A549 (cell line): ENCODE measurements at regions not wholly inside any gene's neighbourhood (a gene's known extent, or its start where the extent isn't known, plus 50 kb on each side); places are given as distances from the start of the nearest gene placed in this dataset.

Experiments
- ATAC-seq, 2 experiments: fragments of 200-7000 bp in 1 of 2; fragments of >200 bp in 1 of 2; cut with Nextera tagmentation in 1 of 2; cut with Tn5 transposase in 1 of 2; 3 replicates each; pipeline versions ENCODE4 v1.8.0 to v1.9.1; 2018 to 2020; ENCODE audit warnings: mild to moderate bottlenecking in 1 of 2, moderate library complexity in 1 of 2
- CTCF ChIA-PET: fragments of 300-600 bp; sonication (Branson Sonifier 250); formaldehyde crosslinking; extraction: SDS; loops from one replicate; lab custom pipeline; 2021; ENCODE audit warnings: antibody characterized with exemption, inconsistent platforms; lab: Yijun Ruan, JAX
- POLR2A ChIA-PET: fragments of 350-600 bp; formaldehyde crosslinking; extraction: SDS; loops from one replicate; lab custom pipeline; 2021; ENCODE audit warnings: antibody characterized with exemption, inconsistent platforms; lab: Yijun Ruan, JAX
- DNase-seq, 2 experiments: peaks; one replicate each; pipeline versions ENCODE4 v3.0.0 to v3.0.0-alpha.2; 2011 to 2016; ENCODE audit warnings: low read depth in 1 of 2, low spot score in 1 of 2
- FAIRE-seq: peaks from 2 replicates; lab custom pipeline; 2011; peaks lifted over from hg19 to GRCh38; lab: Jason Lieb, UNC
- H3K27ac ChIP-seq, 2 experiments: fragments of >200 bp; sonication (Bioruptor Twin); formaldehyde crosslinking; 3 replicates each; pipeline ENCODE4 v1.5.1; 2016 to 2017
- H3K4me1 ChIP-seq: fragments of >200 bp; sonication (Bioruptor Twin); formaldehyde crosslinking; 3 replicates; pipeline ENCODE4 v1.6.1; 2016
- H3K4me2 ChIP-seq: fragments of >200 bp; sonication (Bioruptor Twin); formaldehyde crosslinking; 3 replicates; pipeline ENCODE4 v1.6.1; 2016
- H3K4me3 ChIP-seq: fragments of >200 bp; sonication (Bioruptor Twin); formaldehyde crosslinking; 3 replicates; pipeline ENCODE4 v1.5.1; 2016
- H3K9me3 ChIP-seq: fragments of >200 bp; sonication (Bioruptor Twin); formaldehyde crosslinking; 3 replicates; pipeline ENCODE4 v1.6.1; 2016
- BHLHE40 ChIP-seq: IDR thresholded peaks from 2 replicates; pipeline ENCODE4 v1.6.1; 2012; ENCODE audit warnings: low read depth, low read length, inconsistent platforms
- CBX2 ChIP-seq: fragments of 200-600 bp; sonication (generic); IDR thresholded peaks from 2 replicates; pipeline ENCODE4 v1.6.1; 2016; ENCODE audit warnings: low read depth, mild to moderate bottlenecking, borderline replicate concordance
- CEBPB ChIP-seq, 2 experiments: fragments of >200 bp in 1 of 2; sonication (Bioruptor Twin) in 1 of 2; formaldehyde crosslinking in 1 of 2; IDR thresholded peaks; 2 replicates each; pipeline ENCODE4 v1.6.1; 2012 to 2016
- CHD4 ChIP-seq: fragments of 200-600 bp; sonication (generic); IDR thresholded peaks from 2 replicates; pipeline ENCODE4 v1.6.1; 2016; ENCODE audit warnings: antibody characterized with exemption, mild to moderate bottlenecking, borderline replicate concordance
- EHF ChIP-seq: fragments of 250-450 bp; sonication (Bioruptor Pico); IDR thresholded peaks from 2 replicates; pipeline ENCODE4 v1.5.0; 2020; ENCODE audit warnings: mild to moderate bottlenecking
- ELK1 ChIP-seq: fragments of 150-350 bp; IDR thresholded peaks from 2 replicates; pipeline ENCODE4 v1.6.1; 2014; ENCODE audit warnings: low read depth, mild to moderate bottlenecking, low read length
- ESRRA ChIP-seq: fragments of 150-350 bp; IDR thresholded peaks from 2 replicates; pipeline ENCODE4 v1.6.1; 2014; ENCODE audit warnings: mild to moderate bottlenecking, low read length, borderline replicate concordance
- FOSL2 ChIP-seq, 2 experiments: fragments of 450-650 bp in 1 of 2; fragments of >200 bp in 1 of 2; sonication (Bioruptor Twin) in 1 of 2; formaldehyde crosslinking; IDR thresholded peaks; 2 replicates each; pipeline versions ENCODE4 v1.5.0 to v1.6.1; 2016 to 2020; ENCODE audit warnings: mild to moderate bottlenecking in 1 of 2, moderate library complexity in 1 of 2
- FOXS1 ChIP-seq: fragments of 250-450 bp; sonication (Bioruptor Pico); IDR thresholded peaks from 2 replicates; pipeline ENCODE4 v1.5.0; 2020; ENCODE audit warnings: mild to moderate bottlenecking, moderate library complexity
- GATA3 ChIP-seq: IDR thresholded peaks from 2 replicates; pipeline ENCODE4 v1.6.1; 2012; ENCODE audit warnings: borderline replicate concordance
- HEYL ChIP-seq: fragments of 250-450 bp; sonication (Bioruptor Pico); IDR thresholded peaks from 2 replicates; pipeline ENCODE4 v1.8.0; 2021; ENCODE audit warnings: mild to moderate bottlenecking, moderate library complexity
- HMGXB4 ChIP-seq: fragments of 250-450 bp; sonication (Bioruptor Pico); IDR thresholded peaks from 2 replicates; pipeline ENCODE4 v1.5.0; 2021; ENCODE audit warnings: mild to moderate bottlenecking, moderate library complexity, borderline replicate concordance
- HOXB13 ChIP-seq: fragments of 250-450 bp; sonication (Bioruptor Pico); IDR thresholded peaks from 2 replicates; pipeline ENCODE4 v1.5.0; 2020; ENCODE audit warnings: low read depth, mild to moderate bottlenecking, moderate library complexity
- NFE2L2 ChIP-seq: fragments of 150-350 bp; conservative IDR thresholded peaks from 2 replicates; pipeline ENCODE4 v1.6.1; 2014; ENCODE audit warnings: low read length
- NR3C1 ChIP-seq: fragments of >200 bp; sonication (Bioruptor Twin); formaldehyde crosslinking; IDR thresholded peaks from 3 replicates; pipeline ENCODE4 v1.6.1; 2017
- POLR2A ChIP-seq: IDR thresholded peaks from 2 replicates; pipeline ENCODE4 v1.6.1; 2012; ENCODE audit warnings: mild to moderate bottlenecking, low read length
- POLR2AphosphoS2 ChIP-seq: conservative IDR thresholded peaks from 2 replicates; pipeline ENCODE4 v1.6.1; 2012; ENCODE audit warnings: low read length, improper control_type of control experiment, inconsistent platforms
- RARB ChIP-seq: fragments of 250-450 bp; sonication (Bioruptor Pico); IDR thresholded peaks from 2 replicates; pipeline ENCODE4 v1.8.0; 2021; ENCODE audit warnings: mild to moderate bottlenecking, moderate library complexity
- SMC3 ChIP-seq: fragments of >200 bp; sonication (Bioruptor Twin); formaldehyde crosslinking; IDR thresholded peaks from 3 replicates; pipeline ENCODE4 v1.6.1; 2018; ENCODE audit warnings: inconsistent platforms
- TFCP2L1 ChIP-seq: fragments of 250-450 bp; sonication (Bioruptor Pico); IDR thresholded peaks from 2 replicates; pipeline ENCODE4 v1.5.0; 2021; ENCODE audit warnings: mild to moderate bottlenecking
- WGBS: methylation state at CpG from one replicate; pipeline ENCODE4 v1.1.6; 2017; ENCODE audit errors: missing lambda C conversion rate; 5-methylcytosine and 5-hydroxymethylcytosine counted together
- TF ChIP-seq, protein P1 (sequence below): fragments of 450-650 bp; IDR thresholded peaks from 2 replicates; pipeline ENCODE4 v1.6.1; 2014; ENCODE audit warnings: antibody characterized with exemption
- TF ChIP-seq, protein P2 (sequence below): fragments of 200-600 bp; sonication (generic); IDR thresholded peaks from 2 replicates; pipeline ENCODE4 v1.6.1; 2016; ENCODE audit warnings: antibody characterized with exemption, mild to moderate bottlenecking, moderate library complexity

- ChIA-PET CTCF (interaction anchor here (0.8 kb wide), 1 partner anchor 23 kb away, joined by 3 read pairs; no protein-coding TSS in a partner anchor), POLR2A (no interaction called here)
- Histone ChIP-seq H3K9me3 (no peaks in the 10 kb centered on the region), H3K4me2 (no peak overlapping the region), H3K27ac (no peak overlapping the region)
- no peak for DNase-seq
- WGBS: 4% methylated on average over 2 of the region's 2 CpGs
- TF ChIP-seq ELK1: no peak
- TF ChIP-seq, all 56 proteins: peak for 0
- ATAC-seq: no peak
- Histone ChIP-seq H3K4me1 (no peaks in the 10 kb centered on the region), H3K4me3 (no peak overlapping the region)
- FAIRE-seq: no peak
Observed at GRCh38 chr5:111887706-111888105, 130.7 kb upstream of the NREP start.

GRCh38 chr5:111869681-111870080, 112.7 kb upstream of the NREP start:
- Histone ChIP-seq H3K4me3 (no peak overlapping the region), H3K4me1 (no peaks in the 10 kb centered on the region), H3K9me3 (no peaks in the 10 kb centered on the region), H3K27ac (no peak overlapping the region), H3K4me2 (no peak overlapping the region)
- 14% methylated on average over 2 of the region's 2 CpGs for WGBS
- DNase-seq (no peak), FAIRE-seq (no peak), ATAC-seq (no peak)
- POLR2A ChIA-PET: no interaction called here
- CTCF ChIA-PET: no interaction called here
- TF ChIP-seq HEYL (CRISPR knock-in tag): no peak
- no peak for TF ChIP-seq ELK1
- TF ChIP-seq SMC3: no peak
- no peak for TF ChIP-seq CHD4
- no peak for TF ChIP-seq ESRRA
- no peak for TF ChIP-seq POLR2A

GRCh38 chr5:111865356-111865755, 108.4 kb upstream of the NREP start:
- DNase-seq (no peak), FAIRE-seq (no peak), ATAC-seq (no peak)
- no peak for TF ChIP-seq CHD4
- TF ChIP-seq HMGXB4 (CRISPR knock-in tag): no peak
- no peak for TF ChIP-seq FOXS1 (CRISPR knock-in tag)
- TF ChIP-seq, protein P1, sequence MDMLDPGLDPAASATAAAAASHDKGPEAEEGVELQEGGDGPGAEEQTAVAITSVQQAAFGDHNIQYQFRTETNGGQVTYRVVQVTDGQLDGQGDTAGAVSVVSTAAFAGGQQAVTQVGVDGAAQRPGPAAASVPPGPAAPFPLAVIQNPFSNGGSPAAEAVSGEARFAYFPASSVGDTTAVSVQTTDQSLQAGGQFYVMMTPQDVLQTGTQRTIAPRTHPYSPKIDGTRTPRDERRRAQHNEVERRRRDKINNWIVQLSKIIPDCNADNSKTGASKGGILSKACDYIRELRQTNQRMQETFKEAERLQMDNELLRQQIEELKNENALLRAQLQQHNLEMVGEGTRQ: no peak
- no peak for TF ChIP-seq TFCP2L1 (CRISPR knock-in tag)
- TF ChIP-seq, protein P2, sequence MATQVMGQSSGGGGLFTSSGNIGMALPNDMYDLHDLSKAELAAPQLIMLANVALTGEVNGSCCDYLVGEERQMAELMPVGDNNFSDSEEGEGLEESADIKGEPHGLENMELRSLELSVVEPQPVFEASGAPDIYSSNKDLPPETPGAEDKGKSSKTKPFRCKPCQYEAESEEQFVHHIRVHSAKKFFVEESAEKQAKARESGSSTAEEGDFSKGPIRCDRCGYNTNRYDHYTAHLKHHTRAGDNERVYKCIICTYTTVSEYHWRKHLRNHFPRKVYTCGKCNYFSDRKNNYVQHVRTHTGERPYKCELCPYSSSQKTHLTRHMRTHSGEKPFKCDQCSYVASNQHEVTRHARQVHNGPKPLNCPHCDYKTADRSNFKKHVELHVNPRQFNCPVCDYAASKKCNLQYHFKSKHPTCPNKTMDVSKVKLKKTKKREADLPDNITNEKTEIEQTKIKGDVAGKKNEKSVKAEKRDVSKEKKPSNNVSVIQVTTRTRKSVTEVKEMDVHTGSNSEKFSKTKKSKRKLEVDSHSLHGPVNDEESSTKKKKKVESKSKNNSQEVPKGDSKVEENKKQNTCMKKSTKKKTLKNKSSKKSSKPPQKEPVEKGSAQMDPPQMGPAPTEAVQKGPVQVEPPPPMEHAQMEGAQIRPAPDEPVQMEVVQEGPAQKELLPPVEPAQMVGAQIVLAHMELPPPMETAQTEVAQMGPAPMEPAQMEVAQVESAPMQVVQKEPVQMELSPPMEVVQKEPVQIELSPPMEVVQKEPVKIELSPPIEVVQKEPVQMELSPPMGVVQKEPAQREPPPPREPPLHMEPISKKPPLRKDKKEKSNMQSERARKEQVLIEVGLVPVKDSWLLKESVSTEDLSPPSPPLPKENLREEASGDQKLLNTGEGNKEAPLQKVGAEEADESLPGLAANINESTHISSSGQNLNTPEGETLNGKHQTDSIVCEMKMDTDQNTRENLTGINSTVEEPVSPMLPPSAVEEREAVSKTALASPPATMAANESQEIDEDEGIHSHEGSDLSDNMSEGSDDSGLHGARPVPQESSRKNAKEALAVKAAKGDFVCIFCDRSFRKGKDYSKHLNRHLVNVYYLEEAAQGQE: no peak
- TF ChIP-seq HOXB13 (CRISPR knock-in tag): no peak
- TF ChIP-seq POLR2AphosphoS2: no peak
- TF ChIP-seq FOSL2 (IDR thresholded peaks at IDR 0.05): no peak
- TF ChIP-seq FOSL2 (CRISPR knock-in tag; IDR thresholded peaks at IDR 0.05): no peak
- TF ChIP-seq NR3C1: no peak
- no peak for TF ChIP-seq CEBPB (IDR thresholded peaks at IDR 0.05)
- no peak for TF ChIP-seq BHLHE40
- TF ChIP-seq EHF (CRISPR knock-in tag): no peak
- no peak for TF ChIP-seq GATA3
- no peak for TF ChIP-seq CBX2
- TF ChIP-seq NFE2L2: no peak
- no peak for TF ChIP-seq RARB
- CTCF ChIA-PET: interaction anchor here (1.1 to 1.3 kb wide), 2 partner anchors 9 to 22 kb away, joined by 3 read pairs; no protein-coding TSS in a partner anchor
- Histone ChIP-seq H3K9me3 (no peaks in the 10 kb centered on the region), H3K27ac (no peak overlapping the region), H3K4me2 (no peak overlapping the region), H3K4me1 (no peaks in the 10 kb centered on the region), H3K4me3 (no peak overlapping the region)
- WGBS: 7% methylated on average over 3 of the region's 3 CpGs
- POLR2A ChIA-PET: no interaction called here
